ENCODE measurements at regions not wholly inside any gene's neighbourhood (a gene's known extent, or its start where the extent isn't known, plus 50 kb on each side); places are given as distances from the start of the nearest gene placed in this dataset.
"Not testable (repeated sequence)": the region's sequence is repeated elsewhere in the genome, so short reads cannot be mapped to it uniquely, and the experiment has no call there.

DNA sequence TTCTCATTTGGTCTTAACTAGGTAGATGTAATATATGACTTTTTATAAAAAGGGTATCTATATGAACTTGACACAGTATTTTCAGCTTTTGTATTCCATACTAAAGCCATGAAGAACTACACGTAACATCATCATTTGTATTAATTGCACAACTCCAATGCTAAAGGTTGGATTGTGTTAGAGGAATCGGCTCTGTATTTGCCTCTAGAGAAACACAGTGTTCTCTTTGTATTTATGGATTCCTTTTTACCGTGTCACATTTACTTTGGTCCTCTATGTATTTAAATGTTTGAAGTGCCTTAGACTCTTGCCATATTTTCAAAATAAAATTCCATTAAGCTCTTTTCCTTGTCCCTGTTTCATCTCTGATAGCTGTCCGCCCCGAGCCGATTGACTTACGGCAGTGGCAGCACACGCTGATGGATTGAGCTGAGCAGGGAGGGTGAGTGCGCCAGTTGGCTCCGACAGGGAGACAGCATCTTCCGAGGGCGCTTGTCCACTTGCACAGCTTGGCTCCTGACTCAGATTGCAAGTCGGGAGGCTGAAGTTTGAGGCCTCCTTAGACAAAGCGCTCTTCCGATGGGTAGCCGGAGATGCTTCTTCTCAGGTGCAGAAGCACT is 95.6 kb upstream of the DMRT1 start:
- DNase-seq (ENCODE audit: low read depth), result no peak

DNA sequence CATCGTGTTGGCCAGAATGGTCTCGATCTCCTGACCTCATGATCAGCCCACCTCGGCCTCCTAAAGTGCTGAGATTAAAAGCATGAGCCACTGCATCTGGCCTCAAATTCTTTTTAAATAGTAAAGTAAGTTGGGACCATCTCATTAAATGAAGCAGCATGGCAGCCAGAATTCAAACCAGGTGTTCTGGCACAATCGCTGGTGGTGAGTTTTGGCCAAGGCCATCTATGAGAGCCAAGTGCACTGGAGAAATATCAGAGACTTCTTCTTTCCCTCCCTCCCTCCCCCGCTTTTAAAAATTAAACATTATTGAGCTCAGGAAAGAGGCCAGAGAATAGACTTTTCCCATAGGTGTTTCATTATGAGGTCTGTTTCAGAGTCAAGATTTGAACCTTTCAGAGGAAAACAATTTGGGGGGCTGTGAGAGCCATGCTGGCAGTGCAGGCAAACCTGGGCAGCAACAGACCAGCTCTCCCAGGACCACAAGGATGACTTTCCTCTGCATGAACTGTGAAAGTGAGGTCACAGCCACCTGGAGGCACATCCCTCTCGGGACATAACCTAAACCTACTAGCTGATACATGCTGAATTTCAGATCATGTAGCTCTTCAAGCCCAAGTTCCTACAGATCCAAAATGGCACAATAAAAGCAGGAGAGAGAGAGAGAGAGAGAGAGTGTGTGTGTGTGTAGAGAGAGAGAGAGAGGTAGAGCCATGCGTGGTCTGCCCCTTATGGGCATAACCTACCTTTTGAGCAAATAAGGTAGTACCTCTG is 94.6 kb upstream of the DMRT1 start:
- DNase-seq (ENCODE audit: low read depth), result no peak

DNA sequence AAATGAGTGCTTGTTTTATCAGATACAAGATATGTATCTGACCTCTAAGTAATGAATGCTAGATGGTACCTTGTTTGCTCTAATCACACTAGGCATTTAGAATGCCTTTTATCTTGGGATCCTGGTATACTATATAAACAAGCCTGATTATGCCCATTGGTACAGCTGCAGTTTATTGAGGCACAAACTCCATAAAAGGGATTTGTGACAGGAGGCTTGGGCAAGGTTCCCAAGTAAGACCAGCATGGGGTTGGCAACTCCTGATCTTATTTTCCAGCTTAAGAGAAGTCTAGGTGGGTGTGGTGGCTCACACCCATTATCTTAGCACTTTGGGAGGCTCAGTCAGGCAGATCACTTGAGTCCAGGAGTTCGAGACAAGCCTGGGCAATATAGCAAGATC is 93.9 kb upstream of the DMRT1 start:
- no peak for DNase-seq (ENCODE audit: low read depth)

DNA sequence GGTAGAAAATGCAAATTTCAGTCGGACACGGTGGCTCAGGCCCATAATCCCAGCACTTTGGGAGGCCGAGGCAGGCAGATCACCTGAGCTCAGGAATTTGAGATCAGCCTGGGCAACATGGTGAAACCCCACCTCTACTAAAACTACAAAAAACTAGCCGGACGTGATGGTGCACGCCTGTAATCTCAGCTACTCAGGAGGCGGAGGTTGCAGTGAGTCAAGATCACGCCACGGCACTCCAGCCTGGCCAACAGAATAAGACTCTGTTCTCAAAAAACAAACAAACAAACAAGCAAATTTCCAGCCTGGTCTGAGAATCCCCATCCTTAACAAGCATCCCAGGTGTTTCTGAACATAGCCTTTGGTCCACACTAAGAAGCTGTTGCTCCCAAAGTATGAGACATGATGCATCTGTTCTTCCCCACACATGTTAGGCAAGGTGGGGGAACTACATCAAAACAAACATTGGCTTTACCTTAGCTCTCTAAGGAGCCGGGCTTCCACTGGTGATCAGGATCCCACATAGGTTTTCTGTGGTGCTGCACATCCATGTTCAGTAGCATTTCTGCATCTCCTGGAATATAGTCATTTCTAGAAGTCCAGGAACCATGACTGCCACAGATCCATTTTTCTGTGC is 92.5 kb upstream of the DMRT1 start:
- no peak for DNase-seq (ENCODE audit: low read depth)

DNA sequence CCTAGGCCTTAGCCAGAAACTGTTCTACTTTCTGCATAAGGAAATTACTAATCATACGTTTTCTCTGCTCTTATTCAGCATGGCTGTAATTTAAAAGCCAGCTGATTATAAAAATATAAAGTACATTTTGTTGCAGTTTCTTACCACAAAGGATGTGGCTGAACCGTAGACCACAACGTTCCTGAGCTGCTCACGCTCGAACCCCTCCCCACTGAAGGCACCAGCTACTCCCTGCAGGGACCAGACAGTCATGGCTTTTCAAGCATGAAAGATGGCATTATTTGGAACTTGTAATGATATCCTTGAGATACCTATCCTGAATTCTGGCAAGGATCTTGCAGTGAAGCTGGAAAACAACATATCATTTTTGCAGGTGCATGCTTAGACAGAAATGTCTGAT is 91.8 kb upstream of the DMRT1 start:
- DNase-seq (ENCODE audit: low read depth), result no peak

DNA sequence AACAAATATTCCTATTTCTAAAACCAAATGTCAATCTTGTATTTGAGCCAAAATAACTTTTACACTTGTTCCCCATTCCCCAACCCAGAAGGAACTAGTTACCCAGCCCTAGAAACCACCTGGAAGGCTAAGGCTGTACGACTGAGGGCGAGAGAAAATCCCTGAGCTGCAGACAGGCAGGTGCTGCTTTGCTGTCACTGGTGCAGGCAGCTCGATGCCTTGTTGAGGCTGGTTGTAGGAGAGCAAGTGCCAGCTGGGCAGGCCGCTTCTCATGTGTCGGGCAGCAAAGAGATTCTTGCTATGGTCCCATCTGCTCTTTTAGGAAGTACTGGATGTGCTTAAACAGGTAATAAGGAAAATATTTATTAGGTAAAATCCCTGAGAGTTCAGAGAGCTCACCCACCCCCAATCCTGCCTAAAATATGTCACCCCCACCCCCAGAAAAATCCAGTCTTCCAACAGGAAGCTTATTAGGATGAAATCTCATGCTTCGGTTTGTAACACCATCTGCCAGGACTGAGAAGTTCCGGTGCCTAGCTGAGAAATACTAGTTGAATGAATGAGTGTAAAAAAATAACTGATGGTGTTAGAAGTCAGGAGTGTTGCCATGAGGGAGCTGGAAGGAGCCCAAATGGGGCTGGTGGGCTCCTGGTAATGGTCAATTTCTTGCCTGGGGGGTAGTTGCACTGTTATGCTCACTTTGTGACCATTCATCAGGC is 91.1 kb upstream of the DMRT1 start:
- no peak for DNase-seq (ENCODE audit: low read depth)

DNA sequence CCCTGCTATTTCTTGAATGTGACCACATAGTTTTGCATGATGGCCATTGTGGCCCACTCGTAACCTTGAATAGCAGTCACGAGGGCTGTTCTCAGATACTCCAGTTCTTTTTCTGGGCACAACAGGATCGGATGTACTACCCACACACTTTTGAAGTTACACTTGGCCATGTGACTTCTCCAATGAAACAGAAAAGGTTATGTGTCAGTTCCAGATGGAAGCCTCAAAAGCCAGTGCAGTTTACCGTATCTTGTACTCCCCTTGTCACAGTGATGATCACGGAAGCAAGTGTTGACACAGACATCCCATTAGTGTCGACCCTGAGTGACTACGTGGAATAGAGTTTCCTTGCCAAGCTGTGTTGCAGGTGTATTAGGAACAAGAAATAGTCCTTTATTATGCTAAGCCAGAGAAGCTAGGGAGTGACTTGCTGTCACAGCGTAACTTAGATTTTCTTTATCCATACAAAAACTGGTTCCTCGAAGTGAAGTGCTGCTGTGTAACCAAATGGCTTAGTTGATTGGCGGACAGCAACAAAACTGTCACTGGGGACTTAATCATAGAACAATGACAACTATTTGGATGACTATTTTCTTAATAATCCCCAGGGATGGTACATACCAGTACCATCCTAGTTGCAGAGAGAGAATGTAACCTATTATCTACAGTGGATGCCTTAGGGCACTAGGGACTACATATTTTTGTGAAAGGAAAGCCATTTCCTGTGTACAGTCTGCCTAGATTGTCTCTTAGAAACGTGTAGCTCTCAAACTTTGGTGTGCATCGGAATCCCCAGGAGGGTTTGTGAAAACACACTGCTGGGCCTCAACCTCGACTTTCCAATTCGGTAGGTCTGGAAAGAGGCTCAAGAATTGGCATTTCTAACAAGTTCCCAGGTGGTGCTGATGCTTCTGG is 90.1 kb upstream of the DMRT1 start:
- DNase-seq (ENCODE audit: low read depth), result no peak

DNA sequence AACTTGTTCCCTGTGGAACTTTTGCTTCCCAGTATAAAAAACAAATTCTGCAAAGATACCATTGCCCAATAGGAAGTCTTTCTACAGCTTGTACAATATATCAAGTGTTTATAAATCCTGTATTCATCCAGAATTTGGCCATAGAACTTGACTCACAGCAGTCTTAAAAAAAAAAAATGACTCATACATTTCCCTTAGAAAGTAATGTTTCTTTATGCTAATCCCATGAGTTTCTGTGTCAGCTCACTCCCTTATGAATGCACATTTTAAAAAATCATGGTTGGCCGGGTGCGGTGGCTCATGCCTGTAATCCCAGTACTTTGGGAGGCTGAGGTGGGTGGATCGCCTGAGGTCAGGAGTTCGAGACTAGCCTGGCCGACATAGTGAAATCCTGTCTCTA is 89.3 kb upstream of the DMRT1 start:
- DNase-seq (ENCODE audit: low read depth), result no peak

DNA sequence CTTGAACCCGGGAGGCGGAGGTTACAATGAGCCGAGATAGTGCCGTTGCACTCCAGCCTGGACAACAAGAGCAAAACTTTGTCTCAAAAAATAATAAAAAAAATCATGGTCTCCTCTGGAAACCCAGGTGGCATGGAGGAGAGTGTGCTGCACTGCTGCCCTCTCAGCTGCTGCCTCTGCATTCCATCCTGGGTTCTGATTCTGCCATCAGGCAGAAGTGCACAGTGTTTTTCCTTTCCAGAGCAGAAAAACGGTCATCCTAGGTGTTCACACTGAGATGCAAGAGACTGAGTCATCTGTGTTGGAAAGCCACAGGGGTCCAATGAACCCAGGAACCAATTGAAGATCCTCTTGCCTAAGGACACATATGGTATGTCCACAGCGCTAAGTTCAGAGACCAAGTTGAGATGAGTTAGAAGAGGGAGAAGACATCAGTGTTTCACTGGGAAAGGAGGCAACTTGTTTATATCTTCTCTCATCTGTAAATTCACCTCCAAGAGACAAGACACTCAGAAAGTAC is 88.8 kb upstream of the DMRT1 start:
- no peak for DNase-seq (ENCODE audit: low read depth)

DNA sequence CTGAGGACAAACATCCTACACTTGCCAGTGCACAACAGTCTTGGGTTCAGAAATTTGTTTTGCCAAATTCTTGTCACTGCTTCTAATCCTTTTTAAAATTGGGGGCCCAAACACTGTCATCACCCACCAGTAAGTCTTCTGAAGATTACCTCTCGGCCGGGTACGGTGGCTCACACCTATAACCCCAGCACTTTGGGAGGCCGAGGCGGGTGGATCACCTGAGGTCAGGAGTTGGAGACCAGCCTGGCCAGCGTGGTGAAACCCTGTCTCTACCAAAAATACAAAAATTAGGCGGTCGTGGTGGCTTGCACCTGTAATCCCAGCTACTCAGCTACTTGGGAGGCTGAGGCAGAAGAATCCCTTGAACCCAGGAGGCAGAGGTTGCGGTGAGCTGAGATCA is 87.8 kb upstream of the DMRT1 start:
- DNase-seq (ENCODE audit: low read depth), result not testable (repeated sequence)

DNA sequence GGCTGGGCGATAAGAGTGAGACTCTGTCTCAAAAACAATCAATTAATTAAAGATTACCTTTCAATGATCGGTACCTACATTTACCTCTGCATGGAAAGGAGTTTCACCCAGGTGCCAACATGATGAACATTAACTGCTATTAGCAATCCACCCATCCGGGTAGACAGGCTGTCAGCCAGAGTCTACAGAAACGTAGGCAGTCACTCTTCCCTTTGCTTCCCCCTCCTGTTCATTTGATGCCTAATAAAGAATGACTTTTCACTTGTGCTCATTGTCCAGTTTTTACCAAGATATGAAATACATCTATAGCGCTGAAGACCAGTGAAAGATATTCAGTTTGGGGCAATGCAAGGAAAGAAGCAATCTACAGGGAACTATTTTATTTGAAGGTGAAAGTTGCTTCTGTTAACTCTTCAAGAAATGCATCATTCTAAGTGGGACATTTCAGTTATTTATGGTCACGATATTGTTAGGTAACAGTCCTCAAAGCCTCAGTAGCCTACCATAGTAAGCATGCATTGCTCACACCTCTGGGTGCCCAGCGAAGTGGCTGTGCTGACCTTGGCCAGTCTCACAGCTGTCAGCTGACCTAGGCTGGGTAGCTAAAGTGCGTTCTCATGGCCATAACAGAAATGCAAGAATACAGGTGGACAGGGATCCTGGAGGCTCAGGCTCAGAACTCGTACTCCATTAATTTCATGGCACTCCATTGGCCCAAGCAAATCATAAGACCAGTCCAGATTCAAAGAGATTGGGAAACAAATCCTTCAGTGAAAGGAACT is 87.2 kb upstream of the DMRT1 start:
- DNase-seq (ENCODE audit: low read depth), result no peak

DNA sequence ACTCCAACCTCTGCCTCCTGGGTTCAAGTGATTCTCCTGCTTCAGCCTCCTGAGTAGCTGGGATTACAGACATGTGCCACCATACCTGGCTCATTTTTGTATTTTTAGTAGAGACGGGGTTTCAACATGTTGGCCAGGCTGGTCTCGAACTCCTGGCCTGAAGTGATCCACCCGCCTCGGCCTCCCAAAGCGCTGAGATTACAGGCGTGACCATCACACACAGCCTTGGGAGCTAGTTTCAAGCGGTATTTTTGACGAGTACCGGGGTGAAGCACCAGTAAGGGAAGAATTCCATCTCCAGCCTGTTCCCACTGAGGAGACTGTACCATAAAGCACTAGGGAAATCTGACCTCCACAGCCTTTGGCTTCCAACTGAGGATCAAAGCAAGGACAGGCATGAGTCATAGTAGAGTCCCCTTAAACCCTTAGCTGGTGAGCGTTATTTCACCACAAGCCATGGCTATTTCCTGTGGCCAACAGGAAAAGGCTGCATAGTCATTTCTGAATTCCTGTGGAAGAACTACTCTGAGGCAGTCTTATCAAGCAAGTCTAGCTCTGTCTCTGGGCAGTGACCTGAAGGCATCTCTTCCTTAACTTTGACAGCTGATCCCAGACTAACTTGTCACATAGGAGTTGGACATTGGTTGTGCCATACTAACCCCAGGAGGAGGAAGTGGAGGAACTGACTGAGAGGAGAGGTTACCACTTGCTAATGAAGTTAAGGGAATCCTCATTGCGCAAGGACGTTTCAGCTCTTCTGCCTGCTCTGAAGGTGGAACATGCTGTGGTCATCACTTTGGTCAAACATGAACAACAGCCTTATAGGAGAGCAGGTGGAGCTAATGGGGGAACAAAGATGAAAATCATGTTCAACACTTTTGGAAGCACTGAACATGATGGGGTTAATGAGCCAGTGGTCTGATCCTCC is 85.8 kb upstream of the DMRT1 start:
- DNase-seq (ENCODE audit: low read depth), result no peak

DNA sequence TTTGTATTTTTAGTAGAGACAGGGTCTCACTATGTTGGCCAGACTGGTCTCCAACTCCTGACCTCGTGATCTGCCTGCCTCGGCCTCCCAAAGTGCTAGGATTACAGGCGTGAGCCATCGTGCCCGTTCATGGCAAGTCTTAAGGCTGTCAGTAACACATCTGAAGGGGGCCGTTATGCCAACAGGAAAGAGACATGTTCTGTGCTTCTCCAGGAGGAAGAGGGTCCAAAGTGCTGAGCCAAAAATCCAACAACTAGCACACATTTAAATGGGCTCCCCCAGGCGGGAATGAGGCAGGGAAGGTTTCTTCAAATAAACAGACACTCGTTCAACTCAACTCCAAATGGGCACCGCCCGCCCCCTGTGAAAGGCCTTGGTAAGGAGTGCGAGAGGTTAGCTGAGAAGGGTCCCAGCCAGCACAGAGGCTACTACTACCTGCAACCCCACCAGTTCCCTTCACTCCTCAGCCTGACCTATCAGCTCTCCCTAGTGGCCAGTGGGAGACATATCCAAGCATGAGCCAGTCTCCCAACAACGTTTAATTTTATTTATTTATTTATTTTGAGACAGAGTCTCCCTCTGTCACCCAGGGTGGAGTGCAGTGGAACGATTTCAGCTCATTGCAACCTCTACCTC is 84.1 kb upstream of the DMRT1 start:
- DNase-seq (ENCODE audit: low read depth), result no peak

DNA sequence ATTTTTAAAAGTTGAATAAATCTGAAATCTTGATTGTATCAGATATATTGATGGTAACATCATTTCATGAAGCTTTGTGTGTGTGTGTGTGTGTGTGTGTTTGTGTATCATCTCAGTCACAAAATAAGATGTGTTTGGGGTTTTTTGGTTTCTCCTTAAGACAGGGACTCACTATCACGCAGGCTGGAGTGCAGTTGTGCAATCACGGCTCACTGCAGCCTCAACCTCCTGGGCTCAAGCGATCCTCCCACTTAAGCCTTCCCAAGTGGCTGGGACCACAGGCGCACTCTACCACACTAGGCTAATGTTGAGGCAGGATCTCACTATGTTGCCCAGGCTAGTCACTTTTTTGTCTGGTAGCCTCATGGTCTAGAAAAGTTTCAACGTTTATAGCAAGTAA is 83.4 kb upstream of the DMRT1 start:
- DNase-seq (ENCODE audit: low read depth), result no peak

DNA sequence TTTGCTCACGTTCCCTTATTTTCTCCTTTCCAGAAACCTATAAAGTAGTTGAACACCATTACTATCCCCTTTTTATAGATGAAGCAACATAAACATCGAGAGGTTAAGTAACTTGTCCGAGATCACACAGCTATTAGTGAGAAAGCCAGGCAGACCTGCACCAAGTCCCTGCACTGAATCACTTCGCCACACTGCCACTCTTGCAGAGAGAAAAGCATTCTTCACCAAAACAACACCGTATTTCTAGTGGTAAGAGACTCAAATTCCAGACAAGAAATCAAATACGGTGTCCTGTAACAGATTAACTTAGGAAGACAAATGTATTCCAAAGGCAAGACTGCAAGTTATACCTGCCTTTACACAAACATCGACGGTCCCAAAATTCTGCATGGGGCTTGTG is 82.0 kb upstream of the DMRT1 start:
- DNase-seq (ENCODE audit: low read depth), result no peak

DNA sequence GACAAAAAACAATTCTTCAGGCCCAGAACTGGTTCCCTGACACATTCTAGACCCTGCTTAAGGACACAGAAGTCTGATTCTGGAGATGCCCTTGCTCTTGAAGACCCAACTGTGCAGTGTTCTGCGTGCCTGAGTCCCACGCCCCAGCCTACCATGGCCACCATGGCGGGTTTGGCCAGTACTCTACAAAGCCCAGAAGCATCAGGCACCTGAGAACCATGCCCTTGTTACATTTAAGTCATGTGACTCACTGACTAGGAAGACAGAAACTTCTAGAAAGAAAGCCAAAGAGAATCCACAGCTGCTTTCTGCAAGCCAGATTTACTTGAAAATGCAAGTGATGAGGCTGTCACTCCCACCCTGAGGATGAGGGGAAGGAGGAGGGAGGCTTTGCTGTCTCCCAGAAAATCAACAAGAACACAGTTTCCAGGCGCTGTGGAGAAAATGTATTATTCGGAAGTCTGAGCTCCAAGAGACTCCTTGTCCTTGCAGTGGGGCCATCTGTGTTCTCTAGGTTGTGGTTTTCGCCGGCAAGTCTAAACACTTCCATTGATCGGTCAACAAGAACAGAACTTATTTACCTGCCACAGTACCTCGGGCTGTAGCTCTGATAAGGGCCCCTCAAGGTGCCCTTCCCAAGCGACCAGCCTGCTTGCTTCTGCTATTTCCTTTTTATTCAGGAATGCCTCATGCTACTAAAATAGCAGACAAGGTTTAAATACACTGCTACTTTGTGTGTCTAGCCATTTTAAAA is 81.3 kb upstream of the DMRT1 start:
- no peak for DNase-seq (ENCODE audit: low read depth)

DNA sequence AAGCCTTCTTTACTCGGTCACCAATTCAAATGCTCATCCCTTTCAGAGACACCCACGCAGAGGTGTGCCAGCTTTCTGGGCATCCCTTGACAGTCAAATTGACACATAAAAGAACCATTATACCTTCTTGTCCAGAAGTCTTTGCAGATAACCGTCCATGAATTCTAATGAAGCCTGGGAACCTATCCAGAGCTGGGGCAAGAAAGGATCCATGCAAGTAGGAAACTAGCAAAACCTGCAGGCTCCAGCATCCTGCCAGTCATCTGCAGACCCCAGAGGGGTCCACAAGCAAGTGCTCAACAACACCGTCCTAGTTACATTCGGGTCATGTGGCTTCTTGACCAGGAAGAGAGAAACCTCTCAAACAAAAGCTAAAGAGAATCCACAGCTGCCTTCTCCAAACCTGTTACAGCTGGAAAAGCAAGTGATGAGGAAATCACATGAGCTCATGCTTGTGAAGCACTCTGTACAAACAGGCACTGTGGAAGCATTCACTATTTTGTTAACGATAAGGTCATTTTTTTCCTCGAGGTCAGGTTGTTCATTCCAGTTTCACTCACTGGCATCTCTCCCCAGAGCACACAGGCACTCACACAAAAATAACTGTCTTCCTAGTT is 80.2 kb upstream of the DMRT1 start:
- DNase-seq (ENCODE audit: low read depth), result no peak

Measured in stimulated activated CD8-positive, alpha-beta memory T cell treated with anti-CD3 and anti-CD28 coated beads, Interleukin-12 subunit alpha, Interleukin-12 subunit beta, amount 100 ng/mL, for 4 hours (primary cell).